GM12864 (cell line): ENCODE measurements at regions not wholly inside any gene's neighbourhood (a gene's known extent, or its start where the extent isn't known, plus 50 kb on each side); places are given as distances from the start of the nearest gene placed in this dataset.
A peak's percentile ranks its signal among the peaks of the same experiment; 100 is the strongest.

Source experiments
- DNase-seq: peaks from one replicate; pipeline ENCODE4 v3.0.0-alpha.2; 2011; ENCODE audit warnings: low read depth
- H3K4me3 ChIP-seq: 2 replicates; pipeline ENCODE4 v1.5.1; 2011; ENCODE audit warnings: mild to moderate bottlenecking, low read depth, low read length, control low read depth
- CTCF ChIP-seq: IDR thresholded peaks from 2 replicates; pipeline ENCODE4 v1.5.1; 2011; ENCODE audit warnings: low read depth, mild to moderate bottlenecking, moderate library complexity, low read length, control low read depth, inconsistent platforms; ENCODE audit errors: missing control alignments

DNA sequence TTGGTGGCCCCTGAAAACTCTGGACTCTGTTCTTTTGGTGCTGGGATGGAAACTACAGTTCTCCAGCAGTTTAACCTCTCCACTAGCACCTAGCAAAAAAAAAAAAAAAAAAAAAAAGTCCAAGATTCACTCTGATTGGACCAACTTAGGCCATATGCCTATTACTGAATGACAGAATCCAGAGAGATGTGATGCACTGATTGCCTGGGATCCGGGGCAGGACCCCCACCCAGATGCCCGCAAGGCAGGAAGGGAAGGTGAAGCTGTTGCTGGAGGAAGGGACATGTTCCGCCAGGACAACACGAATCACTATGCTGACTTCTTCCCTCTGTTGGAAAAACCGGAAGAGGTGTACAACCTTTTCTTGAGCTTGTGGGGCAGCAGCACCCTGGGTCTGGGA is 152.5 kb upstream of the ZNF536 start:
- DNase-seq, result no peak
- no peak for TF ChIP-seq CTCF
- no peak overlapping the region for H3K4me3 ChIP-seq

DNA sequence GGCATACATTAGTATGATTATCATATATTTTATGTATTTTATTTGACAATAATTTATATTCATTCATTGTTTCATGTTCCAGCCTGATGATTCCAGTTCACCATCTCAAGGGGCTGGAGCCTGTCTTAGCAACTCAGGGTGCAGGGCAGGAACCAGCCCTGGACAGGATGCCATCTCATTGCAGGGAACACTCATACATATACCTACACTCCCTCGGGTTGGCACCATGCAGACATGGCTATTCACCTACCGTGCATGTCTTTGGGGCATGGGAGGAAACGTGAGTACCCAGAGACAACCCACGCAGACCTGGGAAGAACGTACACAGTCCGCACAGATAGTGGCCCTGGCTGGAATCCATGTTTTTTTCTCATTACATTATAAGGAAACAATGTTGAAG is 151.0 kb upstream of the ZNF536 start:
- DNase-seq, result no peak
- TF ChIP-seq CTCF, result no peak
- no peak overlapping the region for H3K4me3 ChIP-seq

- no peak for DNase-seq
- TF ChIP-seq CTCF, result peak; percentile 74
Observed at GRCh38 chr19:30222428-30222873, 149.7 kb upstream of the ZNF536 start.

GRCh38 chr19:30222992-30223865 is 149.0 kb upstream of the ZNF536 start:
- H3K4me3 ChIP-seq, result no peak overlapping the region
- no peak for DNase-seq
- no peak for TF ChIP-seq CTCF

More at GRCh38 chr19:30222428-30222873, 149.7 kb upstream of the ZNF536 start:
- no peak overlapping the region for H3K4me3 ChIP-seq

DNA sequence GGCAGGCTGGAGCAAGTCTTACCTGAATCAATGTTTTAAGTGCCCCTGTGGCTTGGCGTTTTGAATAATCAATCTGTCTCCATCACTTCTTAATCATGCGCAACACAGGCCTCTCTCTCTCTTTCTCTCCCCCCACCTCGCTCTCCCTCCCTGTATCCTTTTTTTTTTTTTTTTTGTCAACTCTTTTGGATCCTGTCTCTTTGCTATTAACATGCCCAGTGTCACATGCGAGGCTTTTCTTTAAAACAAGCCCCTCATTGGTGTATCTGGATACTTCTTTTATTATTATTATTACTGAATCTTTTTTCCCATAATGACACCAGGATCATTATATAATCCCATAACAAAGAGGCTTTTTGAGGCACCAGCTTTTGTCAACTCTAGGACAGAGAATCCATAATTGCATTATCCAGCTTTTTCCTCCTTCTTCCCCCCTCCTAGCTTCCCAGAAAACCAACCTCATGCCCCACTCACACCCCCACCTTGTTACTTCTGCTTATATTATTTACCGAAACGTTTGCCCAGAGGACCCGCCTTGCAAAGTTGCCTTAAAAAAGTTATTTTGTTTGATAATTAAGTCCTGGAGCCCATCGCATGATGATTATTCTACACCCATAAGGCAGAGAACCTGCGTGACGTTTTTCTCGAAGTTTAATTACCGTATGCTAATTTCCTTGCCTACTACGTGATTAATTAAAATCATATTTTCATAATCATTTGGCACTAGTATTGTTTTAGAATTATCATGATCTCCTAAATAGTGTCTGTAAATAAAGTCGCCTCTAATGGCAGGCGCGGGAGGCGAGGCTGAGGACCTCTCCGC is 148.1 kb upstream of the ZNF536 start:
- DNase-seq, result no peak
- no peak overlapping the region for H3K4me3 ChIP-seq
- TF ChIP-seq CTCF, result no peak

- no peak for TF ChIP-seq CTCF
- DNase-seq, result no peak
- H3K4me3 ChIP-seq, result no peak overlapping the region
Observed at GRCh38 chr19:30224689-30225606, 147.2 kb upstream of the ZNF536 start.
